H1 (cell line): ENCODE measurements at regions not wholly inside any gene's neighbourhood (a gene's known extent, or its start where the extent isn't known, plus 50 kb on each side); places are given as distances from the start of the nearest gene placed in this dataset.
A peak's percentile ranks its signal among the peaks of the same experiment; 100 is the strongest.

Experiments
- CTCF ChIA-PET: fragments of 300-600 bp; sonication (Branson Sonifier 250); formaldehyde crosslinking; loops from one replicate; lab custom pipeline; 2021; ENCODE audit not compliant: partially characterized antibody; lab: Charles Lee
- POLR2A ChIA-PET: fragments of 300-600 bp; sonication (Branson Sonifier 250); formaldehyde crosslinking; loops from one replicate; lab custom pipeline; 2021; ENCODE audit warnings: inconsistent platforms; ENCODE audit not compliant: partially characterized antibody; lab: Charles Lee
- DNase-seq, 2 experiments: peaks; one replicate each; pipeline versions ENCODE4 v3.0.0 to v3.0.0-alpha.2; 2010 to 2022; ENCODE audit warnings: low spot score in 2 of 2, low read depth in 1 of 2, mixed read lengths in 1 of 2
- FAIRE-seq: peaks from 2 replicates; lab custom pipeline; 2011; peaks lifted over from hg19 to GRCh38; lab: Jason Lieb, UNC
- H2AFZ ChIP-seq: 2 replicates; pipeline ENCODE4 v1.8.1; 2012; ENCODE audit warnings: low read length, inconsistent platforms
- H2AK5ac ChIP-seq: 2 replicates; pipeline ENCODE4 v1.6.1; 2013; ENCODE audit warnings: low read depth, low read length
- H2BK120ac ChIP-seq: replicated peaks from 2 replicates; pipeline ENCODE3; 2013; ENCODE audit warnings: low read depth, low read length, inconsistent platforms
- H2BK12ac ChIP-seq: 2 replicates; pipeline ENCODE4 v1.6.1; 2013; ENCODE audit warnings: low read depth, low read length
- H2BK15ac ChIP-seq: 2 replicates; pipeline ENCODE4 v1.6.1; 2013; ENCODE audit warnings: low read length
- H2BK20ac ChIP-seq: 2 replicates; pipeline ENCODE4 v1.6.1; 2013; ENCODE audit warnings: low read length
- H2BK5ac ChIP-seq: 2 replicates; pipeline ENCODE4 v1.6.1; 2013; ENCODE audit warnings: low read depth, low read length
- H3K14ac ChIP-seq: 2 replicates; pipeline ENCODE4 v1.6.1; 2013; ENCODE audit warnings: inconsistent platforms; ENCODE audit not compliant: insufficient read length
- H3K18ac ChIP-seq: 2 replicates; pipeline ENCODE4 v1.6.1; 2013; ENCODE audit warnings: low read length; ENCODE audit errors: extremely low read depth
- H3K23ac ChIP-seq: 2 replicates; pipeline ENCODE4 v1.6.1; 2013; ENCODE audit warnings: inconsistent platforms; ENCODE audit not compliant: insufficient read length
- H3K23me2 ChIP-seq: 2 replicates; pipeline ENCODE4 v1.6.1; 2013; ENCODE audit warnings: low read depth, low read length
- H3K27ac ChIP-seq: 2 replicates; pipeline ENCODE4 v1.6.1; 2011; ENCODE audit warnings: low read depth, low read length, inconsistent platforms
- H3K27me3 ChIP-seq, 4 experiments: replicated peaks in 1 of 4; 1 replicate in 1 of 4; 2 replicates in 3 of 4; pipeline versions ENCODE4 v1.6.1 to v1.8.1; 2011 to 2013; ENCODE audit warnings: low read length in 3 of 4, mild to moderate bottlenecking in 3 of 4, inconsistent platforms in 2 of 4, mixed read lengths in 2 of 4, moderate library complexity in 1 of 4; ENCODE audit not compliant: control insufficient read depth in 3 of 4, insufficient read depth in 3 of 4; ENCODE audit errors: extremely low read depth in 1 of 4
- H3K36me3 ChIP-seq, 4 experiments: 2 replicates each; pipeline versions ENCODE4 v1.6.1 to v1.8.1; 2011 to 2013; ENCODE audit warnings: mild to moderate bottlenecking in 4 of 4, low read length in 3 of 4, moderate library complexity in 2 of 4, control low read depth in 1 of 4, inconsistent platforms in 1 of 4; ENCODE audit not compliant: insufficient read depth in 4 of 4, control insufficient read depth in 2 of 4
- H3K4ac ChIP-seq: replicated peaks from 2 replicates; pipeline ENCODE3; 2013; ENCODE audit warnings: low read length, low read depth, mixed read lengths, inconsistent platforms; ENCODE audit not compliant: insufficient read length
- H3K4me1 ChIP-seq, 4 experiments: replicated peaks in 1 of 4; 1 replicate in 1 of 4; 2 replicates in 3 of 4; pipeline versions ENCODE4 v1.6.1 to v1.8.1; 2011 to 2013; ENCODE audit warnings: low read length in 3 of 4, inconsistent platforms in 2 of 4, mixed read lengths in 1 of 4; ENCODE audit not compliant: insufficient read depth in 4 of 4, control insufficient read depth in 3 of 4
- H3K4me2 ChIP-seq, 2 experiments: 2 replicates each; pipeline versions ENCODE4 v1.6.1 to v1.8.1; 2011 to 2013; ENCODE audit warnings: low read depth in 2 of 2, low read length in 2 of 2, control low read depth in 1 of 2, inconsistent platforms in 1 of 2, mild to moderate bottlenecking in 1 of 2; ENCODE audit not compliant: insufficient read depth in 1 of 2
- H3K4me3 ChIP-seq, 4 experiments: fragments of 200-600, 300-600 bp in 1 of 4; sonication (generic), shearing (Covaris generic), sonication (Bioruptor Twin) in 1 of 4; 2 replicates each; pipeline versions ENCODE4 v1.5.1 to v1.8.1; 2011 to 2016; ENCODE audit warnings: low read length in 4 of 4, low read depth in 3 of 4, control low read depth in 2 of 4, inconsistent platforms in 2 of 4, mild to moderate bottlenecking in 2 of 4, mixed read lengths in 1 of 4, moderate library complexity in 1 of 4; ENCODE audit not compliant: insufficient read depth in 2 of 4; ENCODE audit errors: extremely low read depth in 1 of 4
- H3K56ac ChIP-seq: replicated peaks from 2 replicates; pipeline ENCODE3; 2013; ENCODE audit warnings: low read depth, mild to moderate bottlenecking, mixed read lengths, low read length, inconsistent platforms; ENCODE audit not compliant: insufficient read length
- H3K79me1 ChIP-seq: 2 replicates; pipeline ENCODE4 v1.6.1; 2013; ENCODE audit warnings: low read depth, low read length, control low read depth
- H3K79me2 ChIP-seq, 2 experiments: 2 replicates each; pipeline versions ENCODE4 v1.6.1 to v1.8.1; 2012 to 2013; ENCODE audit warnings: low read length in 2 of 2, mild to moderate bottlenecking in 2 of 2, inconsistent platforms in 1 of 2; ENCODE audit not compliant: insufficient read depth in 2 of 2, control insufficient read depth in 1 of 2
- H3K9ac ChIP-seq, 4 experiments: replicated peaks in 1 of 4; 1 replicate in 1 of 4; 2 replicates in 3 of 4; pipeline versions ENCODE4 v1.6.1 to v1.8.1; 2011 to 2013; ENCODE audit warnings: low read depth in 3 of 4, low read length in 3 of 4, control low read depth in 2 of 4, mild to moderate bottlenecking in 2 of 4, moderate library complexity in 2 of 4, inconsistent platforms in 1 of 4; ENCODE audit errors: extremely low read depth in 1 of 4
- H3K9me3 ChIP-seq, 2 experiments: 2 replicates each; pipeline versions ENCODE4 v1.6.1 to v1.8.1; 2012 to 2013; ENCODE audit warnings: mild to moderate bottlenecking in 2 of 2, moderate library complexity in 2 of 2, control low read depth in 1 of 2, inconsistent platforms in 1 of 2, low read depth in 1 of 2, low read length in 1 of 2, mixed read lengths in 1 of 2; ENCODE audit not compliant: insufficient read depth in 2 of 2
- H4K20me1 ChIP-seq, 2 experiments: replicated peaks in 1 of 2; 2 replicates each; pipeline versions ENCODE3 to v1.8.1; 2011 to 2013; ENCODE audit warnings: inconsistent platforms in 2 of 2, low read length in 2 of 2, mild to moderate bottlenecking in 1 of 2; ENCODE audit not compliant: insufficient read depth in 2 of 2, control insufficient read depth in 1 of 2
- H4K5ac ChIP-seq: 2 replicates; pipeline ENCODE4 v1.6.1; 2013; ENCODE audit warnings: low read length, low read depth, mixed read lengths, inconsistent platforms; ENCODE audit not compliant: insufficient read length
- H4K8ac ChIP-seq: 2 replicates; pipeline ENCODE4 v1.8.0; 2013; ENCODE audit warnings: mild to moderate bottlenecking, moderate library complexity, low read length, inconsistent platforms; ENCODE audit not compliant: insufficient read depth; ENCODE audit errors: extremely low read depth
- H4K91ac ChIP-seq: replicated peaks from 2 replicates; pipeline ENCODE3; 2013; ENCODE audit warnings: low read length, mixed read lengths, inconsistent platforms; ENCODE audit not compliant: insufficient read length
- GABPA ChIP-seq: IDR thresholded peaks from 2 replicates; pipeline ENCODE4 v1.6.1; 2011; ENCODE audit warnings: mild to moderate bottlenecking, low read length, moderate library complexity, borderline replicate concordance; ENCODE audit not compliant: insufficient read depth
- GTF2F1 ChIP-seq: IDR thresholded peaks from 2 replicates; pipeline ENCODE4 v1.6.1; 2012; ENCODE audit warnings: low read depth, low read length, improper control_type of control experiment, borderline replicate concordance
- TAF7 ChIP-seq: optimal IDR thresholded peaks from 2 replicates; pipeline ENCODE3; 2011; ENCODE audit warnings: low read depth, mild to moderate bottlenecking, inconsistent platforms, low read length, moderate library complexity, borderline replicate concordance
- ZNF274 ChIP-seq: IDR thresholded peaks from 2 replicates; pipeline ENCODE4 v1.7.0; 2012; ENCODE audit warnings: low read length, borderline replicate concordance; ENCODE audit errors: extremely low read depth
- WGBS, 2 experiments: shearing (Covaris generic) in 1 of 2; methylation state at CpG; one replicate each; pipeline versions ENCODE4 v1.1.6 to v1.1.7; 2013 to 2015; ENCODE audit warnings: low lambda C conversion rate in 2 of 2, mixed read lengths in 2 of 2, inconsistent platforms in 1 of 2, low coverage in 1 of 2, missing lambda C conversion rate in 1 of 2; ENCODE audit not compliant: insufficient replicate concordance in 2 of 2, insufficient coverage in 1 of 2, insufficient read length in 1 of 2; ENCODE audit errors: extremely low coverage in 1 of 2, missing lambda C conversion rate in 1 of 2; 5-methylcytosine and 5-hydroxymethylcytosine counted together

DNA sequence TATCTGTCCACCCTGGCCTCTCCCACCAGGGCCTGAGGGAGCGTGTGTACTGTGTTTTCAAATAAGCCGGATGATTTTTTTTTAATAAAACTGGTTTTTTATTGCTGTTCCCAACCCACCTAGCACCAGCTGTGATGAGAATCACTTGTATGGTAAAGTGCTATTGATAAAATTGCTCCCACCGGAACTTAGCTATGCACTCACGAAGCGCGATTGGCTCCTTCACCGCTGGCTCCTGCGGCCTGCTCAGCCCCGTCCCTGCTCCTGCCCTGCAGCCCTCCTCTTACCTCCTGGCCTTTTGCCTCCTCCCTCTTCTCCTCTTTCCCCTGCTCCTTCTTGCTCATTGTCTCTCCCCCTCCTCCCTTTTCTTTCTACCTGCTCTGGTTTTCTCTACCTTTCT lies 183.7 kb downstream of the TLE3 start:
- no peak overlapping the region for H2AFZ ChIP-seq
- H4K5ac ChIP-seq = no peak overlapping the region
- no peak overlapping the region for H3K27ac ChIP-seq
- 0 out of 2 replicates have a peak overlapping the region, but pooled peaks have one; percentile 16 for H3K18ac ChIP-seq
- 0 out of 2 replicates have a peak overlapping the region, but pooled peaks have one; percentile 30 for H2AK5ac ChIP-seq
- peaks cover 0 to 7% (median 4%) of the 10 kb centered on the region in 4 experiments; a peak in 3 of 7 replicates for H3K27me3 ChIP-seq
- peaks cover 2 to 19% (median 9%) of the 10 kb centered on the region in 4 experiments for H3K4me1 ChIP-seq
- no peak overlapping the region for H4K8ac ChIP-seq
- H3K4ac ChIP-seq = no peak overlapping the region
- H3K79me2 ChIP-seq = no peaks in the 10 kb centered on the region
- no peak overlapping the region for H3K14ac ChIP-seq
- H2BK20ac ChIP-seq = no peak overlapping the region
- no peaks in the 10 kb centered on the region for H4K20me1 ChIP-seq
- H3K4me2 ChIP-seq = no peak overlapping the region
- 80% methylated on average over 9 of the region's 9 CpGs; no CpG with 5 or more reads in 1 of the 2 experiments for WGBS, 2 experiments
- no peak overlapping the region for H3K4me3 ChIP-seq
- DNase-seq (no peak), FAIRE-seq (no peak)
- H4K91ac ChIP-seq = no peak overlapping the region
- no peak overlapping the region for H2BK120ac ChIP-seq
- H3K9me3 ChIP-seq = no peaks in the 10 kb centered on the region
- H3K23me2 ChIP-seq = no peaks in the 10 kb centered on the region
- H3K36me3 ChIP-seq = no peaks in the 10 kb centered on the region
- no peak overlapping the region for H3K56ac ChIP-seq
- H3K79me1 ChIP-seq = no peaks in the 10 kb centered on the region
- no peak overlapping the region for H3K9ac ChIP-seq
- no peak overlapping the region for H2BK5ac ChIP-seq
- ChIA-PET CTCF (interaction anchor here (0.6 to 1.2 kb wide), 3 partner anchors 20 to 179 kb away, joined by 4 read pairs; no protein-coding TSS in a partner anchor), POLR2A (no interaction called here)
- H2BK12ac ChIP-seq = 0 out of 2 replicates have a peak overlapping the region, but pooled peaks have one; percentile 17
- TF ChIP-seq ZNF274 (no peak), GABPA (no peak), GTF2F1 (no peak), TAF7 (no peak)
- H2BK15ac ChIP-seq = 0 out of 2 replicates have a peak overlapping the region, but pooled peaks have one; percentile 65
- no peak overlapping the region for H3K23ac ChIP-seq
